Daoy (cell line): ENCODE measurements at regions not wholly inside any gene's neighbourhood (a gene's known extent, or its start where the extent isn't known, plus 50 kb on each side); places are given as distances from the start of the nearest gene placed in this dataset.

Experiments
- DNase-seq: peaks from one replicate; pipeline ENCODE4 v3.0.0-alpha.2; 2015; ENCODE audit warnings: low read depth

DNA sequence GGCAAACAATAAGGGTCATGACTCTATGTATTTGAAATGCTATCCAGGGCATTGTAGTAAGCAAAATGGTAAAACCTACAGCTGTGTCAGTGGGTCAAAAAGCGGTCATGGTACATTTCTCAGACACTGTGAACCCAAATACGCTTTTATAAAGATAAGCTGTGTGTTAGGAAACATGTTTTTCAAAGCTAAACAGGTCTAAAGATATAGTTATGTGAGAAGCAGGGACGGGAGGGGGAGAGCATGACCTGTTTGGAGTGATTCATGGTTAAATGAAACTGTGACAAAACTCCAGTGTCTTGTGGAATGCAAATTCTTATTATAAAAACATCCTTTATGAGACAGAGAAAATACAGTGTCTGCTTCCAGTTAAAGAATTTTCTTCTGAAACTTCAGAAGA, 205.4 kb upstream of the BMP2 start:
- DNase-seq: peak; percentile 31

DNA sequence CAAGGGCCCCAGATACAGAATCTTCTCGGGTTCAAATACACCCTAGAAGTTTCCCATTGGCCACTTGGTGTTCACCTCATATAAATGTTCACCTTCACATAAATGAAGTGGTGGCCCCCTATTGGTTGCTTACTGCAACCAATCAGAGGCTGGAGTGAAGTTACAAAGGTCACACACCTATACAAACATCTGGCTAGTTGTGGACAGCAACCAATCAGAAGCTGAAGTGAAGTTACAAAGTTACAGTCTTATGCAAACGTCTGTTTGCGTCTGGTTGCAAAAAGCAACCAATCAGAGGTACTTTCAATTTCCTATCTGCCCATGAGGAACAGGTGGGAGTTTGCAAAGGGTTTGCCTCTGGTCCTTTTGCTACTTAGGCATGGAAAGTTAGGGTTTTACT, 206.5 kb upstream of the BMP2 start:
- DNase-seq: peak; percentile 28

DNA sequence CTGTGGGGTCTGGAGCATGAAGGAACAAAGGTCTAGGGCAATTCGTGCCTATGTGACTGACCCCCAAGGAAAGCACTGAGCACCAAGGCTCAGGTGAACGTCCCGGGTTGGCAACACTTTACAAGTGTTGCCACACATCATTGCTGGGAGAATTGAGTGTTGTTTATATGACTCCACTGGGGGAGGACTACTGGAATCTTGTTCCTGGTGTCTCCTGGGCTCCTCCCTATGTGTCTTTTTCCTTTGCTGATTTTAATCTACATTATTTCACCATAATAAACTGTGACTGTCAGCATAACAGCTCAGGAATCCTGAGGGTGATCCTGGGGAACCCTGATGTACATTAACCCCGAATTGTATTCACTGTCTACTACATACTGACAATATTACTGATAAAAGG, 207.7 kb upstream of the BMP2 start:
- DNase-seq: no peak

DNA sequence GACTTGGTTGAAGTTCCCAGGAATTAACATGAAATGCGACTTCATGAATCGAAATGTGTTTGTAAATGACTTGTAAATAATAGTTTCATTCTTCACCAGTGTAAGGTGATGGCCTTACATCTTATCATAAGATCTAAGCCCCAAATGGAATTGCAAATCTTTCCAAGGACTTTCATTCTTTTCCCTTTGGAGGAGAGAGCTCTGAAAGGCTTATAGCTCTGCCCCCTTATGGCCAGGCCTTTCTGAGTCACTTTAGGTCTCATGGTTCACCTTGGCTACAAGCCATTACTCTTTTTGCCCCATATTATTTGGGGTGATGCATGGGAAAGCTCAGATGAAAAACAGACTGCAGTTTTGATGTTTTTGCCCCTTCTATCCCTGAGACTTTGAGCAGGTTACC, 209.1 kb upstream of the BMP2 start:
- no peak for DNase-seq

DNA sequence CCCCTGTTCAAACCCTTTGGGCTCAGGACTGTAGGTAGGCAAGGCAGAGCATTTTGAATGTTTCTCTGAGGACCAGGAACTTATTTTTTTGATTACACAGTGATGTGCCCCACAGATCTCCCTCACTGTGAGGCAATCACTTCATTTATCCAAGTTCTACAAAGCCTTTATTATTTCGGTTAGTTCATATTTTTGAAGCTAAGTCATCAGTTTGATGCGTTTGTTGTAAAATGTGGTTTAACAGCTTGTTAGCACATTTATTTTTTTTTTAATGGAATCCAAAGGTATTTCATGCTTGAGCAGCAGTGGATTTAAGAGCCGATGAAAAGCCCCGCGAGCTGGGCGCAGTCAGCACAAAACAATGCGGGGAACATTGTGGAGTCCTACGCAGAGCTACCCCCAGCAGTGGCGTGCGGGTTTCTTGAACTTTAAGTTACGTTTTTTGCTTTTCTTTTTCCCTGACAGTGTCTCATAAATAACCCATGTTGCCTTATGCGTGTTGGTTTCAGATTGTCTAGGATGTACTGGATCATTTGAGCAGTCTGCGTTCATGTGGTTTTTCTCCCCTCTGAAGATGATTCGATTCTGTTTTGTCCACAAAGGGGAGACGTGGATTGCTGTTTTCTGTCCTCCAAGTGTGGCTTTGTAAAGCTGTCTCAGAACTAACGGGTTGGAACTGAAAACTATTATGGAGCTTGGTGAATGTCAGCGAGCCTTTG, 233.6 kb upstream of the BMP2 start:
- DNase-seq: peak; percentile 74

DNA sequence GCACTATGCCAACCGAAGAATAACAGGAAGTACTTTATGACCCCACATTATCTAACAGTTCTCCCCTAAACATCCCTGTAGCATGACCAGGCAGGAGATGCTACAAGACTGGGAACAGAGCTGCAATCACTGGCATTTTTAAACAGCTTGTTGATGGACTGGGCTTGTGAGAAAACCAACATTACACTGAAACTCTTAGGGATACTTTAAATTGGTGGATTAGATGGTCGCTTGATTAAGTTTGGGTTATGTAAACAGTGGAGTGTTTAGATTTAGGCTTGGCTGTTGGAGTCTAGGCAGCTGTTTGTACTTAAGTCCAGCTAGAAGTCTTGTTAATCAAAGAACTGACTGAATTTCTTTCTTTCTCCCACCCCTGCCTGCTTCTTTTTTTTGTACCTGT, 234.1 kb upstream of the BMP2 start:
- peak; percentile 27 for DNase-seq

DNA sequence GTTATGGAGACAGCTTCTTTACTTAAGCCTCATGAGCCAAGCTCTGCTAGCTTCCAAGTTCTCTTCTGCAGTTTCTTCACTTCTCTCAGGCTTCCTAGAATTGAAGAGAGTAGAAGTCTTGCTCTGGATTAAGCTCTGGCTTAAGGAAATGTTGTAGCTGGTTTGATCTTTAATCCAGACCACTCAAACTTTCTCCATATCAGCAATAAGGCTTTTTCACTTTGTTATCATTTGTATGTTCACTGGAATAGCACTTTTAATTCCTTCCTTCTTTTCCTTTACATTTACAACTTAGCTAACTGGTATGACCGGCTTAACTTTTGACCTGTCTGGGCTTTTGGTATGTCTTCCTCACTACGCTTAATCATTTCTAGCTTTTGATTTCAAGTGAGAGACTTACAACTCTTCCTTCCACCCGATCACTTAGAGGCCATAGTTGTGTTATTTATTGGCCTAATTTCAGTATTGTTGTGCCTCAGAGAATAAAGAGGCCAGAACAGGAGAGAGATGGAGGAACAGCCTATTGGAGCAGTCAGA, 236.6 kb upstream of the BMP2 start:
- DNase-seq: no peak

DNA sequence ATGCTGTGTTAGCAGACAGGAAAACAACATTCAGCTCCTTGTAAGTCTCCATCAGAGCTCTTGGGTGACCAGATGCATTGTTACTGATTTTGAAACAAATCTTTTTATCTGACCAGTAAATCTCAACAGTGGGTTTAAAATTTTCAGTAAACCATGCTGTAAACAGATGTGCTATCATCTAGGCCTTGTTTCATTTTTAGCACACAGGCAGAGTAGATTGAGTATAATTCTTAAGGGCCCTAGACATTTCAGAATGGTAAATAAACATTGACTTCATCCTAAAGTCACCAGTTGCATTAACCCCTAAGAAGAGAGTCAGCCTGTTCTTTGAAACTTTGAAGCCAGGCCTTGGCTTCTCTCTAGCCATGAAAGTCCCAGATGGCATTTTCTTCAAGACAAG, 237.2 kb upstream of the BMP2 start:
- no peak for DNase-seq

DNA sequence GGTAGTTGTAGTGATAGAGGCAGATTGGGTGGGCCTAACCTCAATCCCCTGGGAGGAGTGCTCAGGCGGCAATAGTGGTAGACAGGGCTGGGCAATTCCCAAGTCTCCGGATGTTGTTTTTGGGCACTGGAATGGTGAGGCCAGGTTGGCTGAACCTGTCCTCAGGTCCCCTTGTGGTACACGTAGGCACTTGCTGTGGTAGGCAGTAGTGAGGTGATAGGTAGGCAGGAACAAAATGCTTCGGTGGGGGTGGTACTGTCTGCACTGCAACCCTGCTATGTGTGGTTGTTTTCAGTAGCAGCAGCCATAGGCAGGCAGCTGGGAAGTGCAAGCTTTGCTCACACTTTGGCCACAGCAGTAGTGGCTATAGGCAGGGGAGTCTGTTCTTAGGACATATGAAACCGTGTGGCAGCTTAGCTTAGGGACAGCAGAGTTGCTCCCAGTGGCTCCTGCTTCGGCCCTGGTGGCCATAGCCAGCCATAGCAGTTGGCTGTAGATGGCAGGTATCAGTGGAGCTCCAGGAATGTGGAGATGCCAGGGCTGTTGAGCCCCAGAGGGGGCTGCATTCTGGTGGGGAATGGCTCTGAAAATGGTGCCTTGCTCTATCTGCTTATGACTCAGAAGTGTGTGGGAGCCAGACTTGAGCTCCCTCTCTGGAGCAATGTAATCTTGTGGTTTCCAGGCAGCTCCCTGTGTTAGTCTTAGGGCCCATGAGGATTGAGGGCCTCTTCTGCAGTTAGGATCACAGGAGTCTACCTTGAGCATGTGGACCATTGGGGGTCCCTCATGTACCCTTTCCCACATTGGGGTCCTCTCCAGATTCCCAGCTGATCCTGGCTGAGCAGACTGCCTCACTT, 241.8 kb upstream of the BMP2 start:
- DNase-seq: peak; percentile 34

DNA sequence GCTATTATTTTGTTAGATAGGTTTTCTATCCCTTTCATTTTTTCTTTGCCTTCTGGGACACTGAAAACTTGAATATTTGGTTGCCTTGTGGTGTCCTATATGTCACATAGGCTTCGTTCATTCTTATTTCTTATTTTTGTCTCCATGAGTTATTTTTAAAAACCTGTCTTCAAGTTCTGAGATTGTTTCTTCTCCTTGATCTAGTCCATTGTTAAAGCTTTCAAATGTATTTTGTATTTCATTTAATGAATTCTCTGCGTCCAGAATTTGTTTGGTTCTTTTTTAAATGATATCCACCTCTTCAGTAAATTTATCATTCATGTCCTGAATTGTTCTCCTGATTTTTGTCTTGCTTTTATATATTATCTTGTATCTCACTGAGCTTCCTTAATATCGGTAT, 243.2 kb upstream of the BMP2 start:
- DNase-seq: no peak

DNA sequence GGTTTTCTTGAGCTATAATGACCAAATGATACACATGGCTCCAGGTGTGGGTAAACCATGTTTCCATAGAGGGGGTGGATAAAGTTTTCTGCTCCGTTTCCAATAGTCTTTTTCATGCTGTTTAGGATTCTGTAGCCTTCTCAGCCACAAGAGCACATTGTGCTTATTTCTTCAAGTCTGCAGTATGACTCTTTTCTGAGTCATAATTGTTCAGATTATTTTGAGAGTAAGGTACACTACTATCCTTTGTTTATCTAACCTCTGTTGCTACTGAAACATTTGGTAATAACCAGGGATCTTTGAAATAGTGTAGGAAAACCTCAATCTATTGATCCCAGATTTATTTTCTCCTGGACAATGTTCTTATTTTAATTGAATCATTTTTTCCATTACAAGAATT, 247.9 kb upstream of the BMP2 start:
- peak; percentile 49 for DNase-seq

DNA sequence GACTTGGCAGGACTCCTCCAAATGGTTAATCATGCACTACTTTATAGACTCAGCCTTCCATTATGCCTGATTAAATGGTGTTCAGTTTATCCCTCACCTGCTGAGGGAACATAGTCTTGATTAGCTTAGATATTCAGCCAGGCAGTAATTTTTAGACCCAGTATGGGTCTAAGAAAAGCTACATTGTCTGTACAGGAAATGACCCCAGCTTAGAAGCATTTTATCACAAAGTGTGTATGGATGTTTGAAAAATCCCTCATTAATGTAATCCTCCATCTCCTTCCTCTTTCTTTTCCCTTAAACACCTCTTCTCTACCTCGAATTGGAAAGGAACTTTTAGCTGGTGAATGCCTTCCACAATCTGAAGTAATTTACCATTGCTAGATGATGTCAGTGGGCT, 252.2 kb upstream of the BMP2 start:
- no peak for DNase-seq

DNA sequence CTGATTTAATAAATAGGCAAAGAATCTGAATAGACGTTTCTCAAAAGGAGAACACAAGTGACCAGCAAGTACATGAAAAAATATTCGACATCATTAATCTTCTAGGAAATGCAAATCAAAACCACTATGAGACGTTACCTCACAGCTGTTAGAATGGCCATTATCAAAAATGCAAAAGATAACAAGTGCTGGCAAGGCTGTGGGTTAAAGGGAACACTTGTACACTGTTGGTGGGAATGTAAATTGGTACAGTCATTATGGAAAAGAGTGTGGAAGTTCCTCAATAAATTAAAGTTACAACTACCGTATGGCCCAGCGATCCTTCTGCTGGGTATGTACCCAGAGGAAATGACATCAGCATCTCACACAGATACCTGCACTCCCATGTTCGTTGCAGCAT, 253.9 kb upstream of the BMP2 start:
- no peak for DNase-seq

DNA sequence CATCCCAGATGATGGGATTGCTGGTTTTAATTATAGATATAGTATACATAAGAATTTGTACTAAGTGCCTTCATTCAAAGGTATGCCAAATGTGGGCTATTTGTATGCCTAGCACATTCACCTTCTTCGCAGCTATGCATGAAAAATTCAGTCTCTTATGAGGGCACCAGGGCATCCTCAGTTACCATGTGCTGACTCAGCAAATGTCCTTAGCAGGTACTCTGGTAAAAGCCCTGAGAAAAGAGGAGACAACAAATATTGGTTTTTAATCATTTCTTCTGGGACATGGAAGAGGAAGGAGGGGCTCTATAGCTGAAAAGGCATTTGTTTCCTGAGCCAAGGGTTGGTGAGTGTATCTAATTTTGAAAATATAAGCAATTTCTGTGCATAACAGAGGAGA, 258.1 kb upstream of the BMP2 start:
- DNase-seq: no peak

DNA sequence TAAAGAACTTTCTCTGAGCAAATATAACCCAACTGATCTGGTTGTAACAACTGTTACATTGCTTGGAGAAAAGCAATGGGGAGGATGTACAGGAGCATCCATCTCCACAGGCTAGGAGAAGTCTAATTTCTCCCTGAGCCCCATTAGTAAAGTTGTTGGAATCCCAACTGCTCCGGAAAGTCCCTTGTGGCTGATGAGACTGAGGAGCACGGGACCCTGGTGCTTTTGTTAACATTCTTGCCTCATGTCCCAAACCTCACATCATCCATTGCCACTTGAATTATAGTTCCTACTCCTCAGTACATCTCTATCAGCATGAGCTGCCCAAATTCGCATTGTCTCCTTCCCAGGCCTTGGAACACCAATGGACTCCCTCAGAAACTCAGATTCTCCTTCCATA, 260.6 kb upstream of the BMP2 start:
- peak; percentile 12 for DNase-seq

DNA sequence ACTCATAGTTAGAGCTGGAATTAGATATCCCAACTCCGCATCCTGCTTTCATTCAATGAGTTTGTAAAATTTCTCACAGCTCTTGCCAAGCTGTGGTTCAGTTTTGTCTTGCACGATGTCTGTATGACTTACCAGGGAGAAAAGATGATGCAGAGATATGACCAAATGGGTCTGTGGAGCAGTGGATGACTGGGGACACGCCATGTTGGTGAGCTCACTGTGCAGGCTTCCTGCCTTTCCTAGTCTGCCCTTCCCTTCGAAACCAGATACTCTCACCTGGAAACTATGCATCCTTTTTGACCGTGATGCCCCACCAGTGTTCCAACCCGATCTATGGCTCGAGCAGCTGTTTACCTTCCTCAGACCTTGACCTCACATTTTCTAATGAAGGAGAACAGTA, 262.7 kb upstream of the BMP2 start:
- DNase-seq: peak; percentile 30

DNA sequence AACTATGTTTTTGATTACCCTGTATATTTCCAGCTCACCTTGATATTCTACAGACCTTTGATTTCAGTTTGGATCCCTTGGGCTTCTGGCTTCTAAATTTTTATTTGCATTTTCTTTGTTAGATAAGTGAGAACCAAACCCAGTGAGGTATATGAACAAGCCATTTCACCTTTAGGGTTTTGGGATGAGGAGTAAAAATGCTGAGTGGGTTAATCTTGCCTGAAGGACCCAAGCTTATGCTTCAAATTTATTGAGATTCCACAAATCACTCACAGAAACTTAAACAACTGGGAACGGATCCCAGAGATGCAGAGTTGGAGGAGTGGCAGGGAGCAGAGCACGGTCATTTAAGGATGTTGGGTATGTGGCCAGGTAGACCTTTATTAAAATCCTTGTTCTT, 263.3 kb upstream of the BMP2 start:
- DNase-seq: no peak

DNA sequence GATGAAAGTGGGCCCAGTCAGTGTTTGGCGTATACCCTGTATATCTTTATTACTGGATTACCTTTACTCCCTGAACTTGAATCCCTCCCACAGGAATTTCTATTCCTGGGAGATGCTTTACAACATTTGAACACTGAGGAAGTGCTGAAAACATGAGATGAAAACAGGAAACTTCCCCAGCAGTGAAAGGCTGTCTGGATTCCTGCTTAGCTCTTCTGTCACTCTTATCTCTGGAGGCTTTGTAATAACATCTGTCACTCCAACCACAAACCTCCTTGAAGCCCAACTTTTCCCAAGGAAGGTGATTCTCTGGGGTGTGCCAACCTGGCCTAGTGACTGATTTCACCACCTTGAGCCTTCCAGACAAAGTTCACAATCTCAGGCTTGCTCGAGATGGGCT, 264.5 kb upstream of the BMP2 start:
- peak; percentile 17 for DNase-seq

DNA sequence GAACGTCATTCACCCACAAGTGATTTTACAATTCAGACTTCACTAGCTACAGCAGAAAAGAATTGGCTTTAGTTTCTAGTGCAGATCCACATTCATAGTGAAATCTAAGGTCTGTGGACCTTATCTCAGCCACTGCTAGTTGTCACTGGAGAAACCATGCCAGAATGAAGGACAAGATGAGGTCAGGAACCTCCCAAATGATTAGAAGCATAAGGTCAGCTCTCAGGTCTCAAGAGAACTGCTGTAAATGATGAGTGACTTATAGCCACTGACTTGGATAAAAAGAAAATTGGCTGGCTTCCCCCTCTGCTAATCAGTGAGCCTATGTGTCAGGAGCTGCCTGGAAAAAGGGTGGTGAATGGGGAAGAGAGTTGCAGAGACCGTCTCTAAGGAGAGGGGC, 265.3 kb upstream of the BMP2 start:
- peak; percentile 12 for DNase-seq

DNA sequence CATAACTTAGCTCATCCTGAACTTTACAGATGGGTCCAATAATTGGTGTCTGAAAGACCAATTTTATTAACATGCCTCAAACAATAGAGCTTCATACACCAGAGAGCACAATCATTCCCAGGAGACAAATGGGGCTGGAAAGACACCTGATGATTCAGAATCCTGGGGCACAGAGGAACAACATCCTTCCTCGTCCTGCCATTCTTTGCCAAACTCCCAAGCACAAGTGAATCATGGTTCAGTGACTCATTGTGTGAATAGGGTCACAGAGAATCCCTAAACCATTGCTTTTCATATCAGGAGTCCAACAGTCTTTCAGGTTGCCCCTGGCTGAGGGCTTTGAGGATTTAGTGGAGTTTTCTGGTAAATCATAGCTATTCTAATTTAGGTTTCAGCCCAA, 266.4 kb upstream of the BMP2 start:
- peak; percentile 88 for DNase-seq

DNA sequence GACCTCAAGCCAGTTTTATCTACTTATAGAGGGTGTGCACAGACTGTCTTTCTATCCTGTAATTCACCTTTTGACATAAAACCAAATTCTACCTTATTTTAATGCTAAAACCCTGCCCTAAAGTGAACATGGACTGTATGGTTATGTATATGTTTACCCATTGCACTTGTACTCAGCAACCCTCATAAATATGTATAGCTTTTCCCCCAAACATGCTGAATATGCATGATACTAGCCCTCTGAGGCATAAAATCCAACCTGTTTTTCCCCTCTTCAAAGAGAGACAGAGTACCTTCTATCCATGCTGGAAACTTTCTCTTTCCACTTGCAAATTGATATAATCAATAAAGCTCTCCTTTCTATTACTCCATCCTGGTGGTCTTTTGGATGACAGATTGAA, 267.9 kb upstream of the BMP2 start:
- DNase-seq: no peak

DNA sequence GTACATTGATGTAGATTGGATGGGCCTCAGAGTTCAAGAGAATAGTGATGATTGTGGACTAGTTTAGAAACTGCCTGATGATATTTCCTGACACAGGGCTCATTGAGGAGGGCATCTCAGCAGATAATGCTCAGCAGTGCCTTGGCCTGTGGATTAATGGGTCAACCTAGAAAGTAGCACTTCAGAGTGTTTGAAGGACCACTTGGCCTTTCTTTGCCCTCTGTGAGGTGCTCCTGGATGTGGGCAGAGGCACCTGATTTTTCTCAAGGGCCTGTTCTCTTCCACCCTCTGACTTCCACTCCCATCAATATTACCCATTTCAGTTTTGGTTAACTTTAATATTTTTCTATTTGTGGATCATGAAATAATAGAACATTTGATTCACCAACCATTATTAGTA, 270.6 kb upstream of the BMP2 start:
- no peak for DNase-seq

DNA sequence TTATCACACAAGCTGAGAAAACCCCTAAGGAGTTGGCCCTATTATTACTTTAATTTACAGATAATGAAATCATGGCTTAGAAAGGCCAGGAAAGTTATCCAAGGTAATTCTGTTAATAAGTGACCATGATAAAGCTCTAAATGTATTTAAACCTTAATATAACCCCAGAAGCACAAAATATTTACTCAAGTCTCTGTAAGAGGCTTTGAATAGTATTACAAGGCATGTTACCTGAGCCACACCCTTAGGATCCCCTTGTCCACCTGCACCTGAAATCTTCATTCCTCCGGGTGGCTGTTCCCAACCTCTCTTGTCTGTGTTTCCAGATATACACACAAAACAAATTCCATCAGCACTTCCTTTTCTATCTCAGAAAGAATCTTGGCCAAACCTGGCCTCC, 271.6 kb upstream of the BMP2 start:
- no peak for DNase-seq
